HG03354 (cell line): ENCODE measurements at regions not wholly inside any gene's neighbourhood (a gene's known extent, or its start where the extent isn't known, plus 50 kb on each side); places are given as distances from the start of the nearest gene placed in this dataset.
"Not testable (repeated sequence)": the region's sequence is repeated elsewhere in the genome, so short reads cannot be mapped to it uniquely, and the experiment has no call there.

Experiments
- ATAC-seq: cut with Tn5 transposase; IDR thresholded peaks from one replicate; pipeline ENCODE4 v1.9.1; 2021; ENCODE audit warnings: mild to moderate bottlenecking; ENCODE audit not compliant: unreplicated experiment, poor library complexity, severe bottlenecking

GRCh38 chr16:86071611-86072240 lies 172.8 kb downstream of the IRF8 start:
- ATAC-seq, result no peak

- no peak for ATAC-seq
Observed at GRCh38 chr16:86072328-86073102, 173.6 kb downstream of the IRF8 start.

GRCh38 chr16:86073103-86073625 lies 174.2 kb downstream of the IRF8 start:
- no peak for ATAC-seq

GRCh38 chr16:86073763-86074493 lies 175.0 kb downstream of the IRF8 start:
- no peak for ATAC-seq

- no peak for ATAC-seq
Observed at GRCh38 chr16:86074651-86075487, 175.9 kb downstream of the IRF8 start.

- ATAC-seq, result no peak
Observed at GRCh38 chr16:86075488-86075785, 176.5 kb downstream of the IRF8 start.

- ATAC-seq, result no peak
Observed at GRCh38 chr16:86075839-86076440, 177.0 kb downstream of the IRF8 start.

- no peak for ATAC-seq
Observed at GRCh38 chr16:86076606-86077005, 177.6 kb downstream of the IRF8 start.

- ATAC-seq, result no peak
Observed at GRCh38 chr16:86077243-86077940, 178.4 kb downstream of the IRF8 start.

GRCh38 chr16:86078121-86078600 lies 179.2 kb downstream of the IRF8 start:
- ATAC-seq, result no peak

GRCh38 chr16:86078711-86079110 lies 179.7 kb downstream of the IRF8 start:
- not testable (repeated sequence) for ATAC-seq

GRCh38 chr16:86079255-86079885 lies 180.4 kb downstream of the IRF8 start:
- ATAC-seq, result no peak

- no peak for ATAC-seq
Observed at GRCh38 chr16:86080131-86080875, 181.3 kb downstream of the IRF8 start.

- no peak for ATAC-seq
Observed at GRCh38 chr16:86080982-86081381, 182.0 kb downstream of the IRF8 start.

GRCh38 chr16:86082418-86083030 lies 183.6 kb downstream of the IRF8 start:
- ATAC-seq, result no peak

GRCh38 chr16:86083382-86084002 lies 184.5 kb downstream of the IRF8 start:
- no peak for ATAC-seq

- ATAC-seq, result no peak
Observed at GRCh38 chr16:86085161-86085611, 186.2 kb downstream of the IRF8 start.
